Hepatocyte (in vitro differentiated cells): ENCODE measurements at regions not wholly inside any gene's neighbourhood (a gene's known extent, or its start where the extent isn't known, plus 50 kb on each side); places are given as distances from the start of the nearest gene placed in this dataset.

Source experiments
- CTCF ChIP-seq: fragments of 200-600 bp; sonication (generic); IDR thresholded peaks from 2 replicates; pipeline ENCODE4 v1.5.1; 2016; ENCODE audit warnings: antibody characterized with exemption, mild to moderate bottlenecking; ENCODE audit not compliant: poor library complexity
- EZH2 ChIP-seq: fragments of 200-600 bp; sonication (generic); IDR thresholded peaks from 2 replicates; pipeline ENCODE4 v1.6.1; 2016; ENCODE audit warnings: antibody characterized with exemption, mild to moderate bottlenecking, borderline replicate concordance
- EZH2phosphoT487 ChIP-seq: fragments of 200-600 bp; sonication (generic); IDR thresholded peaks from one replicate; pipeline ENCODE4 v1.6.1; 2018; ENCODE audit warnings: antibody characterized with exemption, mild to moderate bottlenecking, low read depth, moderate library complexity; ENCODE audit not compliant: unreplicated experiment, severe bottlenecking

- no peak for TF ChIP-seq CTCF
- no peak for TF ChIP-seq EZH2
- TF ChIP-seq EZH2phosphoT487 = no peak
Observed at GRCh38 chr11:123299721-123300120, 104.7 kb upstream of the CLMP start.
